A673 (cell line): ENCODE measurements at regions not wholly inside any gene's neighbourhood (a gene's known extent, or its start where the extent isn't known, plus 50 kb on each side); places are given as distances from the start of the nearest gene placed in this dataset.

Experiments
- EZH2 ChIP-seq: fragments of 200-600 bp; sonication (generic); IDR thresholded peaks from 2 replicates; pipeline ENCODE4 v1.6.1; 2017; ENCODE audit warnings: borderline replicate concordance, low read depth, mild to moderate bottlenecking, mixed read lengths, antibody characterized with exemption, low read length; ENCODE audit not compliant: poor library complexity, severe bottlenecking
- TF ChIP-seq, protein P1 (sequence below): fragments of 300-800, 200-600 bp; sonication (generic); conservative IDR thresholded peaks from 2 replicates; pipeline ENCODE4 v1.5.1; 2017; ENCODE audit warnings: low read depth, mild to moderate bottlenecking, antibody characterized with exemption, low read length, moderate library complexity, mixed read lengths

GRCh38 chr2:122333932-122334331 lies 578.5 kb downstream of the TSN start:
- TF ChIP-seq, protein P1, sequence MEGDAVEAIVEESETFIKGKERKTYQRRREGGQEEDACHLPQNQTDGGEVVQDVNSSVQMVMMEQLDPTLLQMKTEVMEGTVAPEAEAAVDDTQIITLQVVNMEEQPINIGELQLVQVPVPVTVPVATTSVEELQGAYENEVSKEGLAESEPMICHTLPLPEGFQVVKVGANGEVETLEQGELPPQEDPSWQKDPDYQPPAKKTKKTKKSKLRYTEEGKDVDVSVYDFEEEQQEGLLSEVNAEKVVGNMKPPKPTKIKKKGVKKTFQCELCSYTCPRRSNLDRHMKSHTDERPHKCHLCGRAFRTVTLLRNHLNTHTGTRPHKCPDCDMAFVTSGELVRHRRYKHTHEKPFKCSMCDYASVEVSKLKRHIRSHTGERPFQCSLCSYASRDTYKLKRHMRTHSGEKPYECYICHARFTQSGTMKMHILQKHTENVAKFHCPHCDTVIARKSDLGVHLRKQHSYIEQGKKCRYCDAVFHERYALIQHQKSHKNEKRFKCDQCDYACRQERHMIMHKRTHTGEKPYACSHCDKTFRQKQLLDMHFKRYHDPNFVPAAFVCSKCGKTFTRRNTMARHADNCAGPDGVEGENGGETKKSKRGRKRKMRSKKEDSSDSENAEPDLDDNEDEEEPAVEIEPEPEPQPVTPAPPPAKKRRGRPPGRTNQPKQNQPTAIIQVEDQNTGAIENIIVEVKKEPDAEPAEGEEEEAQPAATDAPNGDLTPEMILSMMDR = no peak
- no peak for TF ChIP-seq EZH2
